ENCODE measurements at regions not wholly inside any gene's neighbourhood (a gene's known extent, or its start where the extent isn't known, plus 50 kb on each side); places are given as distances from the start of the nearest gene placed in this dataset.

- TF ChIP-seq POLR2A (IDR thresholded peaks at IDR 0.05) (no peak), CTCF (IDR thresholded peaks at IDR 0.05) (no peak), POLR2AphosphoS5 (IDR thresholded peaks at IDR 0.05) (no peak)
These were observed 467.0 kb upstream of the GOT2 start for GRCh38 chr16:59201160-59201559.

Measured in stomach (tissue), 4 donors.